WTC11 (cell line): ENCODE measurements at regions not wholly inside any gene's neighbourhood (a gene's known extent, or its start where the extent isn't known, plus 50 kb on each side); places are given as distances from the start of the nearest gene placed in this dataset.

Experiments
- ATF2 ChIP-seq: sonication (generic); formaldehyde crosslinking; IDR thresholded peaks from 2 replicates; pipeline ENCODE4 v1.8.1; 2022; ENCODE audit warnings: low read depth, missing genetic modification reagents, borderline replicate concordance
- CTCF ChIP-seq: fragments of 200-600 bp; IDR thresholded peaks from 2 replicates; pipeline ENCODE4 v1.8.0; 2022; ENCODE audit warnings: antibody characterized with exemption
- ESRRA ChIP-seq: sonication (generic); formaldehyde crosslinking; IDR thresholded peaks from 2 replicates; pipeline ENCODE4 v1.8.1; 2022; ENCODE audit warnings: mild to moderate bottlenecking, missing genetic modification reagents, borderline replicate concordance
- ETV6 ChIP-seq: sonication (generic); formaldehyde crosslinking; IDR thresholded peaks from 2 replicates; pipeline ENCODE4 v1.8.1; 2022; ENCODE audit warnings: mild to moderate bottlenecking, missing genetic modification reagents
- IRF1 ChIP-seq: sonication (generic); formaldehyde crosslinking; IDR thresholded peaks from 2 replicates; pipeline ENCODE4 v1.8.0; 2023; ENCODE audit warnings: missing genetic modification reagents
- JUN ChIP-seq: sonication (generic); formaldehyde crosslinking; IDR thresholded peaks from 2 replicates; pipeline ENCODE4 v1.8.0; 2023; ENCODE audit warnings: mild to moderate bottlenecking, missing genetic modification reagents
- NR1H2 ChIP-seq: sonication (generic); formaldehyde crosslinking; IDR thresholded peaks from 2 replicates; pipeline ENCODE4 v1.9.0; 2021; ENCODE audit warnings: mild to moderate bottlenecking, moderate library complexity, missing genetic modification reagents
- PRDM15 ChIP-seq: sonication (generic); formaldehyde crosslinking; IDR thresholded peaks from 2 replicates; pipeline ENCODE4 v1.8.0; 2022; ENCODE audit warnings: missing genetic modification reagents
- STAT6 ChIP-seq: sonication (generic); formaldehyde crosslinking; conservative IDR thresholded peaks from 2 replicates; pipeline ENCODE4 v1.8.1; 2023; ENCODE audit warnings: mild to moderate bottlenecking, low read depth, missing genetic modification reagents, moderate library complexity

GRCh38 chr14:95417492-95417891 is 97.8 kb upstream of the CLMN start:
- TF ChIP-seq IRF1 (CRISPR knock-in tag) (no peak), ATF2 (CRISPR knock-in tag) (no peak), ESRRA (CRISPR knock-in tag) (no peak), ETV6 (no peak), NR1H2 (CRISPR knock-in tag) (no peak), CTCF (no peak), STAT6 (CRISPR knock-in tag) (no peak), JUN (CRISPR knock-in tag) (no peak), PRDM15 (CRISPR knock-in tag) (no peak)
